SK-N-SH (cell line): ENCODE measurements at regions not wholly inside any gene's neighbourhood (a gene's known extent, or its start where the extent isn't known, plus 50 kb on each side); places are given as distances from the start of the nearest gene placed in this dataset.
"Not testable (repeated sequence)": the region's sequence is repeated elsewhere in the genome, so short reads cannot be mapped to it uniquely, and the experiment has no call there.

Experiments used
- GATA2 ChIP-seq: sonication (generic); formaldehyde crosslinking; IDR thresholded peaks from 2 replicates; pipeline ENCODE4 v1.5.0; 2020; ENCODE audit warnings: mild to moderate bottlenecking, missing genetic modification reagents
- NFIC ChIP-seq: IDR thresholded peaks from 2 replicates; pipeline ENCODE4 v1.4.0; 2012; ENCODE audit warnings: borderline replicate concordance

DNA sequence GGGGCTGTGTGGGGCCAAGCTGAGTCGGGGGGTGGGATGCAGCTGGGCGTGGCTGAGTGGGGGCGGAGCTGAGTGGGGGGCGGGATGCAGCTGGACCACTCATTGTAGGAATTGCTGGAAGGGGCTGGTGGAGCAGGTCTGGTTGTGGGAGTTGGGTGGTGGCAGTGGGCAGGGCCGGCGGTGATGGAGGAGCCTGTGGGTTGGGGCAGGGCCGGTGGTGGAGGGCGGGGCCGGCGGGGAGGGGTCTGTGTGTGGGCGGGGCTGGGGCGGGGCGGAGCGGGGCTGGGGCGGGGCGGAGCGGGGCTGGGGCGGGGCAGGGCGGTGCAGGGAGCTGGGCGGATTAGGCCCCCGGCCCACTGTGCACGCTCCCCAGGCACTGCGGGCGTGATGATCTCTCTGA is 442.4 kb upstream of the ZNF722 start:
- TF ChIP-seq GATA2, NFIC: not testable (repeated sequence)
